GM23248 (cell line): ENCODE measurements at regions not wholly inside any gene's neighbourhood (a gene's known extent, or its start where the extent isn't known, plus 50 kb on each side); places are given as distances from the start of the nearest gene placed in this dataset.

Experiments used
- DNase-seq: peaks from one replicate; pipeline ENCODE4 v3.0.0-alpha.2; 2015
- H2AFZ ChIP-seq: fragments of 200-600 bp; sonication (generic); 2 replicates; pipeline ENCODE4 v1.6.1; 2016; ENCODE audit warnings: antibody characterized with exemption
- H3F3A ChIP-seq: fragments of 200-600 bp; sonication (generic); 2 replicates; pipeline ENCODE4 v1.6.1; 2016; ENCODE audit warnings: mild to moderate bottlenecking, antibody characterized with exemption, mixed run types; ENCODE audit not compliant: insufficient read depth
- H3K27ac ChIP-seq: fragments of 200-600 bp; sonication (generic); 2 replicates; pipeline ENCODE4 v1.5.1; 2016; ENCODE audit warnings: mild to moderate bottlenecking
- H3K27me3 ChIP-seq: fragments of 200-600 bp; sonication (generic); replicated peaks from 2 replicates; pipeline ENCODE4 v1.6.1; 2016; ENCODE audit warnings: mild to moderate bottlenecking; ENCODE audit not compliant: insufficient read depth
- H3K36me3 ChIP-seq: fragments of 200-600 bp; sonication (generic); 2 replicates; pipeline ENCODE4 v1.6.1; 2016; ENCODE audit warnings: low read depth, mild to moderate bottlenecking
- H3K4me1 ChIP-seq: fragments of 200-600 bp; sonication (generic); 2 replicates; pipeline ENCODE4 v1.6.1; 2016; ENCODE audit warnings: mild to moderate bottlenecking; ENCODE audit not compliant: insufficient read depth
- H3K4me2 ChIP-seq: fragments of 200-600 bp; sonication (generic); one replicate; pipeline ENCODE4 v1.6.1; 2016; ENCODE audit warnings: mild to moderate bottlenecking; ENCODE audit not compliant: unreplicated experiment
- H3K4me3 ChIP-seq: fragments of 200-600 bp; sonication (generic); 2 replicates; pipeline ENCODE4 v1.5.1; 2016; ENCODE audit warnings: mild to moderate bottlenecking
- H3K79me2 ChIP-seq: fragments of 200-600 bp; sonication (generic); 2 replicates; pipeline ENCODE4 v1.6.1; 2016; ENCODE audit warnings: mild to moderate bottlenecking; ENCODE audit not compliant: insufficient read depth
- H3K9ac ChIP-seq: fragments of 200-600 bp; sonication (generic); 2 replicates; pipeline ENCODE4 v1.6.1; 2016; ENCODE audit warnings: mild to moderate bottlenecking
- H3K9me2 ChIP-seq: fragments of 200-600 bp; sonication (generic); 2 replicates; pipeline ENCODE4 v1.6.1; 2016; ENCODE audit warnings: mixed run types, mild to moderate bottlenecking, moderate library complexity; ENCODE audit not compliant: insufficient read depth
- H3K9me3 ChIP-seq: fragments of 200-600 bp; sonication (generic); one replicate; pipeline ENCODE4 v1.6.1; 2017; ENCODE audit warnings: low read depth
- H4K20me1 ChIP-seq: fragments of 200-600 bp; sonication (generic); 2 replicates; pipeline ENCODE4 v1.6.0; 2016; ENCODE audit not compliant: insufficient read depth
- EZH2 ChIP-seq: fragments of 200-600 bp; sonication (generic); IDR thresholded peaks from 2 replicates; pipeline ENCODE4 v1.6.1; 2018; ENCODE audit warnings: antibody characterized with exemption, mild to moderate bottlenecking; ENCODE audit not compliant: insufficient read depth, poor library complexity, severe bottlenecking
- EZH2phosphoT487 ChIP-seq: fragments of 200-600 bp; sonication (generic); IDR thresholded peaks from 2 replicates; pipeline ENCODE4 v1.6.1; 2018; ENCODE audit warnings: antibody characterized with exemption, moderate library complexity, mild to moderate bottlenecking, low read depth; ENCODE audit not compliant: insufficient read depth
- WGBS, 2 experiments: methylation state at CpG; one replicate each; pipeline ENCODE4 v1.1.6; 2015 to 2017; ENCODE audit warnings: low lambda C conversion rate in 2 of 2, low coverage in 1 of 2; ENCODE audit errors: missing lambda C conversion rate in 2 of 2; 5-methylcytosine and 5-hydroxymethylcytosine counted together
- in situ Hi-C: fragments of 300-500 bp; cut with MboI; formaldehyde crosslinking; loops from 2 replicates; pipeline ENCODE4 v1.15.0; 2020

DNA sequence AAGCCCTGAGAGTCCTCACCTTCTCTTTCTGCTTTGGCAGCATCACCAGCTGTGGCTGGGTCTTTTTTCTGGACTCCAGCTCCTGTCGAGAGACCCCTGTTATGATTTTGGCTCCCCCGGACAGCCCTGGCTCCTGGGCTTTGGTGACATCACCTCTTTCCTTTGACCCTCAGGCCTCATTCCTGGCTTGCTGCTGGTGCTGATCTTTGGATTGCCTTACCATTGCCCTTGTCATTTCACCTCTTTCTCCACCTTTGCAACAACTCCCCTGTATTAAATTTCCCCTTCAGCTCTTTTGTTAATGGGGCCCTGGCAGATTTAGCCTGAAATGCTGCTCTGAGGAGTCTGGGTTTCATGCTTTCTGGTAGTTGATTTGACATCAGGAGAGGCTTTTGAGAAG lies 322.8 kb downstream of the ZSWIM6 start:
- Histone ChIP-seq H3K36me3 (no peaks in the 10 kb centered on the region), H3K27me3 (no peaks in the 10 kb centered on the region), H3K4me1 (no peaks in the 10 kb centered on the region), H3K4me3 (no peak overlapping the region), H3K79me2 (no peaks in the 10 kb centered on the region), H3K27ac (no peak overlapping the region), H3K9me3 (no peaks in the 10 kb centered on the region), H3F3A (no peaks in the 10 kb centered on the region), H3K9ac (no peak overlapping the region), H3K4me2 (no peak overlapping the region), H3K9me2 (no peaks in the 10 kb centered on the region), H2AFZ (no peak overlapping the region), H4K20me1 (no peaks in the 10 kb centered on the region)
- no peak for TF ChIP-seq EZH2
- no peak for TF ChIP-seq EZH2phosphoT487
- no peak for DNase-seq
- in situ Hi-C loops, result loop anchor here (25.0 kb wide), 2 partner anchors 493 to 693 kb away; partner anchors contain the start of gene SMIM15
- WGBS, 2 experiments, result 56 to 59% methylated on average over 2 of the region's 2 CpGs

DNA sequence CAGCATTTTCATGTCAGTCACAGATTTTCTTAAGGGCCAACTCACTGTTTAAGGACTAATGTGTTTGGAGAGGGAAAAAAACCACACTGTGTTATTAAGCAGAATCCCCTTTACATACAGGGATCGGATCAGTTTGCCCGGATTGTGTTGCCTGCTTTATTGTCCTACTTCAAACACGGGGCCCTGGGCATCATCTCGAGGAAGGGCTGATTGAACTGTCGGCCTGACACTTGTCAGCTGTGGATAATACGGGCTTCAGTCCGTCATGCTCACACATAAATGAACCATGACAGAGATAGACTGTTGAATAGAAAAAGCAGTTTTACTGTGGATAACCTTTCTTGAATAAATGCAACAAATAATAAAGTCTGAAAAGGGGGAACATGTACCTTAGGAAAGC lies 325.0 kb downstream of the ZSWIM6 start:
- no peaks in the 10 kb centered on the region for H3F3A ChIP-seq
- H3K36me3 ChIP-seq, result no peaks in the 10 kb centered on the region
- in situ Hi-C loops, result loop anchor here (25.0 kb wide), 2 partner anchors 495 to 695 kb away; partner anchors contain the start of gene SMIM15
- no peaks in the 10 kb centered on the region for H3K4me1 ChIP-seq
- H3K9me2 ChIP-seq, result no peaks in the 10 kb centered on the region
- H3K9me3 ChIP-seq, result no peaks in the 10 kb centered on the region
- 75 to 80% methylated on average over 7 of the region's 7 CpGs for WGBS, 2 experiments
- TF ChIP-seq EZH2phosphoT487 (no peak), EZH2 (no peak)
- no peak overlapping the region for H3K4me2 ChIP-seq
- no peaks in the 10 kb centered on the region for H3K79me2 ChIP-seq
- H4K20me1 ChIP-seq, result no peaks in the 10 kb centered on the region
- no peak overlapping the region for H3K4me3 ChIP-seq
- H2AFZ ChIP-seq, result no peak overlapping the region
- H3K27ac ChIP-seq, result no peak overlapping the region
- H3K27me3 ChIP-seq, result no peaks in the 10 kb centered on the region; the same call in 1 of the 2 replicates
- no peak overlapping the region for H3K9ac ChIP-seq
- no peak for DNase-seq

DNA sequence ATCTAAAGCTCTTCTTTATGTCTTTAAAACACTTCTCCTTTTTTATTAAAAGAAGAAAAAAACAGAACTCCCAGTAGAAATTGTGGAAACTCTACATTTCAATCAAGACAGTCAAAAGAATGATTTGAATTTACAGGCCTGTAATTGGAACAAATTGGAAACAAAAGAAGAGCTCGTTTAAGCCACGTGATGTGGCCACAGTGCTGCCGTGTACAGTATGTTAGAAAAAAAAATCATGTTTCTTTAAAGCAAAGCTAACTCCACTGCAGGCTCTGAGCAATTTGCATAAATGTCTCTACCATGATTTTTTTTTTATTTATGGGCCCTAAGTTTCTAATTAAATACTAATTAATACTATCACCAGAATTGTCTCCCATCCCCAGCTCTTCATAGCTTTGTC lies 325.6 kb downstream of the ZSWIM6 start:
- H3K27ac ChIP-seq, result no peak overlapping the region
- no peaks in the 10 kb centered on the region for H3K4me1 ChIP-seq
- H3K9me2 ChIP-seq, result no peaks in the 10 kb centered on the region
- no peak overlapping the region for H2AFZ ChIP-seq
- H3F3A ChIP-seq, result no peaks in the 10 kb centered on the region
- H3K9ac ChIP-seq, result no peak overlapping the region
- no peaks in the 10 kb centered on the region for H3K36me3 ChIP-seq
- no peak for DNase-seq
- WGBS, 2 experiments, result 7 to 12% methylated on average over 3 of the region's 3 CpGs
- no peaks in the 10 kb centered on the region for H3K79me2 ChIP-seq
- TF ChIP-seq EZH2 (no peak), EZH2phosphoT487 (no peak)
- no peak overlapping the region for H3K4me3 ChIP-seq
- no peak overlapping the region for H3K4me2 ChIP-seq
- peaks cover 3% of the 10 kb centered on the region; the same call in 1 of the 2 replicates for H3K27me3 ChIP-seq
- H3K9me3 ChIP-seq, result no peaks in the 10 kb centered on the region
- in situ Hi-C loops, result loop anchor here (25.0 kb wide), 2 partner anchors 495 to 695 kb away; partner anchors contain the start of gene SMIM15
- no peaks in the 10 kb centered on the region for H4K20me1 ChIP-seq

DNA sequence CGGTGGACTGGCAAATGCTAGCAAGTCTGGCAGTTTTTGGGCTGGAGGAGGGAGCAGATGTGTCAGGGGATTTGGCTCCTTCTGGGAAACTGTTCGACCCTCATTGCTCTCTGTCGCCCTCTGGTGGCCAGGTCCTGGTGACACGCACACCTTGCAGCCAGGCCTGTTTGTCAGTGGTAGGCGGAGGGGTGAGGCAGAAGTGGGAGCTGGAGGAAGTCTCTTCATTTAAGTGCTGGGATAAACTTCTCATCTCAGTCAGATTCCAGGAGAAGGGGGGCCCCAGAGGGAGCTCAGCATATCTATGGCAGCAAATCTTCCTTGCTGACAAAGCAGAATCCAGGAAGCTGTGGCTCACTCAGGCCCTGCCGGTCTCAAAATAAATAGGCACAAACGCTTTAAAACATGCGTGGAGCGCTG lies 326.5 kb downstream of the ZSWIM6 start:
- no peaks in the 10 kb centered on the region for H3K36me3 ChIP-seq

More for the DNA sequence above, 326.5 kb downstream of the ZSWIM6 start:
- Histone ChIP-seq H3K27me3 (peaks cover 12% of the 10 kb centered on the region; the same call in 1 of the 2 replicates), H3K4me2 (no peak overlapping the region), H3F3A (no peaks in the 10 kb centered on the region), H3K4me3 (no peak overlapping the region), H3K27ac (no peak overlapping the region), H3K9me3 (no peaks in the 10 kb centered on the region), H3K9me2 (no peaks in the 10 kb centered on the region), H3K79me2 (no peaks in the 10 kb centered on the region), H4K20me1 (no peaks in the 10 kb centered on the region), H3K9ac (no peak overlapping the region), H3K4me1 (no peaks in the 10 kb centered on the region), H2AFZ (no peak overlapping the region)
- DNase-seq, result peak; percentile 77
- no peak for TF ChIP-seq EZH2
- TF ChIP-seq EZH2phosphoT487, result no peak
- in situ Hi-C loops, result loop anchor here (25.0 kb wide), 2 partner anchors 496 to 696 kb away; partner anchors contain the start of gene SMIM15
- 33 to 40% methylated on average over 9 of the region's 9 CpGs for WGBS, 2 experiments
